ENCODE measurements at regions not wholly inside any gene's neighbourhood (a gene's known extent, or its start where the extent isn't known, plus 50 kb on each side); places are given as distances from the start of the nearest gene placed in this dataset.

- H3K4me2 ChIP-seq (ENCODE audit: low read depth, low read length), result no peak overlapping the region
- no peaks in the 10 kb centered on the region for H3K27me3 ChIP-seq (replicated peaks; ENCODE audit: insufficient read depth, low read length)
- H4K20me1 ChIP-seq (ENCODE audit: insufficient read depth, low read length), result no peaks in the 10 kb centered on the region
- H3K4me3 ChIP-seq (ENCODE audit: low read length), result no peak overlapping the region
- no peak for DNase-seq
- H3K27ac ChIP-seq (ENCODE audit: low read length), result no peak overlapping the region
- no peaks in the 10 kb centered on the region for H3K9me2 ChIP-seq (replicated peaks; ENCODE audit: insufficient read depth, low read length)
- TF ChIP-seq EZH2phosphoT487 (IDR thresholded peaks at IDR 0.05; ENCODE audit: low read length) (no peak), CTCF (IDR thresholded peaks at IDR 0.05; ENCODE audit: low read length) (no peak), EZH2 (optimal IDR thresholded peaks at IDR 0.05; ENCODE audit: low read depth, low read length) (no peak)
- no peak overlapping the region for H3K9ac ChIP-seq (ENCODE audit: low read length)
- no peaks in the 10 kb centered on the region for H3K79me2 ChIP-seq (ENCODE audit: low read length)
- H3F3A ChIP-seq (ENCODE audit: insufficient read depth, low read length), result no peaks in the 10 kb centered on the region
- H3K9me3 ChIP-seq (replicated peaks; ENCODE audit: insufficient read depth, low read length), result no peaks in the 10 kb centered on the region
- no peaks in the 10 kb centered on the region for H3K4me1 ChIP-seq (ENCODE audit: low read length)
- H3K36me3 ChIP-seq (replicated peaks; ENCODE audit: insufficient read depth, low read length), result no peaks in the 10 kb centered on the region
- no peak overlapping the region for H2AFZ ChIP-seq (ENCODE audit: low read length)
Measured at GRCh38 chr3:59317386-59317785, 267.6 kb upstream of the CFAP20DC start.

GRCh38 chr3:59316688-59317275 lies 267.0 kb upstream of the CFAP20DC start:
- Histone ChIP-seq H3F3A (ENCODE audit: insufficient read depth, low read length) (no peaks in the 10 kb centered on the region), H4K20me1 (ENCODE audit: insufficient read depth, low read length) (no peaks in the 10 kb centered on the region)

GRCh38 chr3:59313365-59313764 lies 263.5 kb upstream of the CFAP20DC start:
- H3K4me3 ChIP-seq (ENCODE audit: low read length), result no peak overlapping the region
- peak; percentile 25 for DNase-seq
- H3K4me2 ChIP-seq (ENCODE audit: low read depth, low read length), result no peak overlapping the region
- H2AFZ ChIP-seq (ENCODE audit: low read length), result no peak overlapping the region; the same call in 1 of the 2 replicates
- no peaks in the 10 kb centered on the region for H3K4me1 ChIP-seq (ENCODE audit: low read length)
- H3K36me3 ChIP-seq (replicated peaks; ENCODE audit: insufficient read depth, low read length), result no peaks in the 10 kb centered on the region
- H3K9ac ChIP-seq (ENCODE audit: low read length), result no peak overlapping the region
- H3K9me3 ChIP-seq (replicated peaks; ENCODE audit: insufficient read depth, low read length), result no peaks in the 10 kb centered on the region
- no peak overlapping the region for H3K27ac ChIP-seq (ENCODE audit: low read length)
- TF ChIP-seq EZH2 (optimal IDR thresholded peaks at IDR 0.05; ENCODE audit: low read depth, low read length) (no peak), CTCF (IDR thresholded peaks at IDR 0.05; ENCODE audit: low read length) (peak; percentile 83), EZH2phosphoT487 (IDR thresholded peaks at IDR 0.05; ENCODE audit: low read length) (no peak)
- H4K20me1 ChIP-seq (ENCODE audit: insufficient read depth, low read length), result no peaks in the 10 kb centered on the region
- H3K9me2 ChIP-seq (replicated peaks; ENCODE audit: insufficient read depth, low read length), result no peaks in the 10 kb centered on the region
- no peaks in the 10 kb centered on the region for H3F3A ChIP-seq (ENCODE audit: insufficient read depth, low read length)
- no peaks in the 10 kb centered on the region for H3K27me3 ChIP-seq (replicated peaks; ENCODE audit: insufficient read depth, low read length)
- no peaks in the 10 kb centered on the region for H3K79me2 ChIP-seq (ENCODE audit: low read length)

More at GRCh38 chr3:59316688-59317275, 267.0 kb upstream of the CFAP20DC start:
- H3K27ac ChIP-seq (ENCODE audit: low read length), result no peak overlapping the region
- no peak overlapping the region for H2AFZ ChIP-seq (ENCODE audit: low read length)
- no peak overlapping the region for H3K4me3 ChIP-seq (ENCODE audit: low read length)
- no peak overlapping the region for H3K4me2 ChIP-seq (ENCODE audit: low read depth, low read length)
- H3K9me3 ChIP-seq (replicated peaks; ENCODE audit: insufficient read depth, low read length), result no peaks in the 10 kb centered on the region
- H3K79me2 ChIP-seq (ENCODE audit: low read length), result no peaks in the 10 kb centered on the region
- no peak for TF ChIP-seq EZH2phosphoT487 (IDR thresholded peaks at IDR 0.05; ENCODE audit: low read length)
- no peak for TF ChIP-seq EZH2 (optimal IDR thresholded peaks at IDR 0.05; ENCODE audit: low read depth, low read length)
- TF ChIP-seq CTCF (IDR thresholded peaks at IDR 0.05; ENCODE audit: low read length), result no peak
- no peaks in the 10 kb centered on the region for H3K36me3 ChIP-seq (replicated peaks; ENCODE audit: insufficient read depth, low read length)
- no peaks in the 10 kb centered on the region for H3K27me3 ChIP-seq (replicated peaks; ENCODE audit: insufficient read depth, low read length)
- no peaks in the 10 kb centered on the region for H3K9me2 ChIP-seq (replicated peaks; ENCODE audit: insufficient read depth, low read length)
- no peak for DNase-seq
- no peaks in the 10 kb centered on the region for H3K4me1 ChIP-seq (ENCODE audit: low read length)
- no peak overlapping the region for H3K9ac ChIP-seq (ENCODE audit: low read length)

All from MM.1S (cell line).